T1000 (cell line): ENCODE measurements at regions not wholly inside any gene's neighbourhood (a gene's known extent, or its start where the extent isn't known, plus 50 kb on each side); places are given as distances from the start of the nearest gene placed in this dataset.

Source experiments
- DNase-seq: peaks from one replicate; lab custom pipeline; 2025; ENCODE audit warnings: mixed read lengths; lab: John Stamatoyannopoulos, UW

DNA sequence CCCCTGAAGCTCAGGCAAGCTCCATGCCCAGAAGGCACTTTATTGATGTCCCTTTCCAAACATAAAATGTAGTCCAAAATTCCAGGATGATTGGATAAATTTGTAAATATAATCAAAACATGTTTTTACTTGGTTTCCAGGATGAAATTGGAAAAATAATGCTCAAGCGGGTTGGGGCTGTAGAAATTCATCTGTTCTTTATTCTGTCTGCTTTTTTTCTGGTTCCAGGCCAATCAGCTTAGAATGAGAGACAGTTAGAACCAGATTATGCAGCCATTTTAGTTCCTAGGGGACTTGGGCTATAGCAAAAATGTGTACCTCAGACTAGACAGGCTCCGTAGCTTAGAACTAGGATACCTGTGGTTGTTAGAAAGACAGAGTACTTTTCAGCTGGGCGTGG, 450.8 kb downstream of the MCTP2 start:
- DNase-seq = no peak

DNA sequence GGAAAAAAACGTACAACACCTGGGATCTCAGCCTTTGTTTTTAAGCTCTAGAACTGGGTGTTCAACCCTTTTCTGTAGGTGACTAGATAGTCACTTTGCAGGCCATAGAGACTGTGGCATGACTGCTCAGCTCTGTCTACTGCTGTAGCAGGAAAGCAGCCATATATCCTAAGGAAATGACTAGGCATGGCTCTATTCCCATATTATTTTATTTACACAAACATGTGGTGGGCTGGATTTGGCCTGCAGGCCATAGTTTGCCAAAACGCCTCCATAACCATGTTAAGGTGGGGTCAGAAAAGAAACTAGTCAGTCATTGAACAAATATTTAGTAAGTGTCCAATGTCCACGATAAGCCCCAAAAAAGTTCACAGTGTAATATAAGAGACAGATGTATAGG, 452.5 kb downstream of the MCTP2 start:
- DNase-seq = no peak

DNA sequence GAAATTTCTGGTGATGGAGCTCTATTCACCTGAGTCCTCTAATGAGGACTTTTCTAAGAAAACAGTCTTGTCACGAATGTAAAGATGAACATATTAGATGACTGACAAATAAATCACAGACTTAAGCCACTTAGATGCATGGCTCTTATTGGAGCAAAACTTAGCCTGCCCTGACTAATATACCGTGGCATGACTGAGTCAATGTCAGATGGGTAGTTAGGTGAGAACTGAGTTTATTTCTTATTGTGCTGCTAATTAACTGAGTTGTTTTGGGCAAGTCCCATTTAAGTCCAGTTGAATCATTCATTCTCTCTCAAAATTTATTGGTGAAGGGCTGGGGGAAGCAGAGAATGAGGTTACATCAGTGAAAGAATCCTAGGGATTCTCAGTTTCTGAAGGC, 459.8 kb downstream of the MCTP2 start:
- no peak for DNase-seq

DNA sequence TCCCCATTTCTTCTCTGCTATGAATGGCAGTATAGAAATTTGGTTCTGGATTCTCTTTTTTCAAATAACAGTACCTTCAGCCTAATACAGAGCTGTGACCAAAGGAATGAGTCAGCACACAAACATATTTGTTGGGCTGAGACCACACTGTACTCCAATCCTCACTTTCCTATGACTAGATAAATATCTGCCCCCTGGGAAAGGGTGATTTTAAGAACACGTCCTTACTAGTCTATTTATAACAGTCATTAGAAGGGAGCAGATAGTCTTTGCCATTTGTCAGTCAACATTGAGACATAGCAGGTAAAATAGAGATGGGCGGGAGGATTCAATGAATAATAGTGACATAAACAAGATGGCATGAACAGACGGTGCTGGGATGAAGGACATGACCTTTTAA, 461.3 kb downstream of the MCTP2 start:
- DNase-seq = no peak

DNA sequence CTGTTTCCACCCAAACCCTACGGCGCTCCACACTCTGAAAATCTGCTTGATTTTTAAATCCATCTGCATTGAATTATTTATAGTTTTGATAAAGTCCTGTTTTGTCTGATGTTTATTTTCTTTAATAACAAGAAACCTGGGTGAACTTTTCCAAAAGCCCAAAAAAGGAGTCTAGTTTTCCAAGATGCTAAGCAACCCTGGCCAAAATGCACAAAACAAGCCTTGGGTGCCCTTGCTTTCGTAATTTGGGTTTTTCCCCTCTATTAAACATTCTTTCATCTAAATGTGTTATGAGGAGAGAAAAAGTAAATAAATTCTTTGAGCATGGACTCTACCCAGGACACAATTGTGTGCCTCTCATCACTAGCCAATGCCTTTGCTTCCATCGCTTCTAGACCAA, 468.9 kb downstream of the MCTP2 start:
- no peak for DNase-seq

DNA sequence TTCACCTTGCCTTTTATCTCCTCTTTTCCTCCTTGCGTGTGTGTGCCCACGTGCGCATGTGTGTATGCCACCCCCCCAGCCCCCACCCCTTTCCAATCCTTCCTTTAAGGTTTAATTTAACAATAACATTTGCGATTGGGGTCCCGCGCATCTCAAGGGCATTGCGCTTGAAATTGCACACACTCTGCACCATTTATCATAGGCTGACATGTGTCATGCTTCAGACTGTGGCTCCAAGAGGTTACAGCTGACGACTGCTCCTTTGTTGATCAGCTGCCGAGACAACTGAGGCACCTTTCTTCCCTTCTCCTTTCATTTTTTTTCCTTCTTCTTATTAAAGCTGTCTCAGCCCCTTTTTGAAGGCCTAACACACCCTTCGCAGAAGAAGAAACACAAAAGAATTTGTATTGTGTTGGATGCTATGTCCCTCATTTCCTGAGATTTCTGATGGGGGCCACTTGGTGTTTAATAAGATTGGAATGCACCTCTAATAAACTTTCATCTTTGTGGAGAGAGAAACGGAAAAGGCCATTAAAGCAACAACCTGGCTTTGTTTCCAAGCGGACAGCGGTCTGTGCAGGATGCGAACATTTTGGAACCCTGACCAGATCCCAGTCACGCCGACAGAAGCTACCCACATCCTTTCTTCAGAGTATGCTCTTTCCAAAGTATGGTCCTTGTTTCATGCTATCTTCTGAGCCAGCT, 470.1 kb downstream of the MCTP2 start:
- no peak for DNase-seq

DNA sequence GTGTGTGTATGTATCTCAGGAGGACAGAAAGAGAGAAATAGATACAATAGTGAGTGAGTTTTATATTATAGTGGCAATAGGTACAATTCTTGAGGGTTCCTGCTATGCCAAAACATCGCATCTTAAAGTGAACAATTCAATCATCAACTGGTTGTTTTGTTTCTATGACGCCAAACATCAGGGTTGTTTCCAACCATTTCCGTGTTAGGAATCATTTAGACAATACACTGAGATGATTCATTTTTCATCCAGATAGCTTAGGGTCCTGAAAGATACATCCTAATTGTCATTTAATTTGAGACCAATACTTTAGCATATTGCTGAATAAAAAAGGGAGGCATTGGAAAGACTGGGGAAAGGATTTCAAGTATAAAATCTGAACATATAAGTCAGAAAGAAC, 472.2 kb downstream of the MCTP2 start:
- no peak for DNase-seq

DNA sequence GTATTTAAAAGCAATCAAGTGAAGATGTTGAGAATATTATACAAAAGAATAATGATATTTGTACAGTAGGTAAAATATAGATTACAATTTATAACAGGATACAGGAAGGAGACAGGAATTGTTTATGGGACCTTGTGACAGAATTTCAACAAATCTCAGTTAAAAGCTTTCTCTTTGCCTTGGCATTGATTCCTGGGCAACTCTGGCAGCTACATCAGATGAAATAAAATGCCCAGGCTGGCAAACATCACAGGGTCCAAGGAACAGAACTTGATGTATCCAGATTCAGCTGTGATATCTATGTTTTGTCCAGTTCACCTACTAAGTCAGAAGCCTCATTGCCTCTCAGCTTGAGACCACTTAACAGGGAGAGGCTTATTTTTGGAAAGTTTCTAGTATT, 473.1 kb downstream of the MCTP2 start:
- DNase-seq = no peak

DNA sequence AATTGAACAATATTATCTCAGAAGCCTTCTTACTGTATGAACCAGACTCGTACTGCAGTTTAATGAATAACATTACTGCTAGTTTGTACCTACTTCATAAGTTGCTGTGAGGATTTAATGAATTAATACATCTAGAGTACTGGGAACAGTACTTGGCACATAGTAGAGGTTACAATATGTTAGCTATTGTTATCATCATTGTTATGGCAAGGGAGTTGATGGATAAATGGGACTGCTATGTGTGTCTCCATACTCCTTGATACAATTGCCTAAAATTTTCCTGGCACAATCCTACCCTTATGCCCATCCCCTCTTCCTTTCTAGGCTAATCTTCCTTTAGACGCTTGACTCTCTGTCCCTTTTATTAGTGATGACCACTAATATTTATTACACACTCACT, 473.6 kb downstream of the MCTP2 start:
- no peak for DNase-seq

DNA sequence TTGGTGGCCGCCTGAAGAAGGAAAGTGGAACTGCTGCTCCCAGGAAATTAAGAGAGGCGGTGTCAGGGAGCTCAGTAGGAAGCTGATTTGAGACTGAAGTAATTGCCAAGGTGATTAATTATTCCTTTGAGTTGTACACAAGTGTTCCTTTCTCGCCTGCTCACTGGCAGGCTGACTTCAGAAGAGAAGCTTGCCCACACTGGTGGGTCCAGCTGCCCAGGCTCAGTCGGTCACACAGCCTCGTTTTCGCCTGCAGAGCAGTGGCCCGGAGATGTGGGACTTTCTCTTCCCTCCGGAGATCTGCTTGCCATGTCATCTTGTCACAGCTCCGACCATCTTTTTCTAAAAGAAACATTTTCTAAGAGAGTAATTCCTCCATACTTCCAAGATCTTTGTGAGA, 478.0 kb downstream of the MCTP2 start:
- no peak for DNase-seq

DNA sequence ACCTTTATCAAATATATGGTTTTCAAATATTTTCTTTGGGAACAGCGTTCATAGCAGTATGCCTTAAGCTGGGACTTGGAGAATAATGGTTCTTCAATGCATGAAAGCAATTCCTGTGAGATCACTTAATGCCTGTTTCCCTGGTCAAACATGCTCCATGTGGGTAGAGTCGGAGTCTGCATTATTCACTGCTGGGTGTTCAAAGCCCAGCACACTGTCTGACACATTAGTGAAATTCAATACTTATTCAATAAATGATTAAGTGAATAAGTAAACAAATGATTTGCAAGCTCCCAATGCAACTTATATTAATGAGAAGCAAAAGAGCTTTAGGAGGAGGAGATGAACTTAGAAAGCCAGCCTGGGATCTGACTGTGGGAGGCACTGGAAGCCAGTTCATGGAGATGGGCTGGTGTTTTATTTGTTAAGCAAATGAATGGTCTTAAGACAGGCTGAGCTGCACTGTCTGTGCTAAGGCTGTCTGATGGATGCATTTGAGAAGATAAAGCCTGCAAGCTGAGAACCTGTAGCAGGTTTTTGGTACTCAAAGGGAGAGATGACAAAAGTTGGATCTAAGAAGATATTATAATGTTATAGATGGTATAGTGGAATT, 490.8 kb downstream of the MCTP2 start:
- no peak for DNase-seq

DNA sequence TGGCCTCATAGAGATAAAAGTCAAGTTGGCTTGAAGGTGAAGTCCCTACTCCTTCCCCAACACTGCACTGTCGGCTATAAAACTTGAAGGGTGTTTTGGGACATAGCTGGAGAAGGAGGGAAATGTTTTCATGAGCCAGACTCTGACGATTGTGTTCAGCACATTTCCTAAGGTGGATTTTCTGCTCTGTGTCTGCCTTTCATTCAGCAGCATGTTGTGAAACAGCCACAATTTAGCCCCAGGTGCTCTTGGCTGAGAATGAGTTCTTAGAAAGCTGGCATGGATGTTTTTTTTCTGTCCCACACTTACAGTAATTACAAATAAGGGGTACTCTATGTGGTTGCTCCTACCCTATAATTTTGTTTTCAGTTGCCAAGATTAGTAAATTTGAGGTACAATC, 492.4 kb downstream of the MCTP2 start:
- no peak for DNase-seq

DNA sequence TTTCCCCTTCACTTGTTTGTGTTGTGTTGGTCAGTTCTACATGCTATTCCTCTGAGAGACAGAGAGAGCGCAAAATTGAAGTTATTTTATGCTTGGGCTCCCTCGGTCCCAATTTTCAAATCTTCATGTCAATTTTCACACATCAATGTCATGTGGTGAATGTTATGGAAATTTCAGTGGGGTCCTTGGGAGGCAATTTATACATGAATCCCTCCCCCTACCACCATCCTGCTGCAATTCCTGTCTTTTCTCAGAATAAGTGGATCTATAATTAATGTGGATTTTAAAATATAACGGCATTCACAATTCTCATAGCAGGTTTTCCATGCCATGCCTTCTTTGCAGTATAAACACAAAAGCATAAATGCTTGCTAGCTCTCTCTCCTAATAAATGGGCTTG, 499.9 kb downstream of the MCTP2 start:
- no peak for DNase-seq

DNA sequence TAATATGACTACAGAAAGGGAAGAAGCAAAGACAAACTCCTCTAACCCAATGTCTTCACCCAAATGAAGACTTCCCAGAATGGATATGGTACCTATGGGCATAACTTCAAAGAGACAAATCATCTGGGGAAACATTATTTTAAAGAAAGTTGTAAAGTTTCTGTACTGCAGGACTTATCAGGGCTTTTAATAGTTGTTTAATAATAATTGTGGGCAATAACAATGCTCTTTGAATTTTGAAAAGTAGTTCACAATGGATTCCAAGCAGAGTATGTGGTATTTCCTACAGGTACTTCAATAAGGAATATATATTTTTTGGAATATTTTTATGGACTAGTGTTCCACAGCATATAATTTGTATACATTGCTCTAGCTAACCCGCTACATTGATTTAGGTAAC, 503.1 kb downstream of the MCTP2 start:
- DNase-seq = no peak

DNA sequence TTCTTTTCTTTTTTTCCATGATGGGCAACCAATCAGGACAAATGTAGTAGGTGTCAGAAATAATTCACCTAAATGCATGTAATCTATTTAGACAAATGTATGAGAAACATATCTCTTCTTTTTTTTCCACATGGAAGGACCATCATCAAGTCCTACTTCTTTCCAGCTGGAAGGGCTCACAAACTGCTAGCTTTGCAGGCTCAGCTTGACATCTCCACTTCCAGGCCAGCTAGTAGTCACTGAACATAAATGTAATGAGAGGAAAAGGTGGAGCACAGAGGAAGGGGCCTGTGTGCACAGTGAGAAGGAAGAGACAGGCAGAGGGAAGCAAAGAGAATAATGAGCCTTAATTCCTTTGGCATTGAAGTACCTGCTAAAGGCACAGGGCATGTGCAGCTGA, 504.9 kb downstream of the MCTP2 start:
- DNase-seq = no peak

DNA sequence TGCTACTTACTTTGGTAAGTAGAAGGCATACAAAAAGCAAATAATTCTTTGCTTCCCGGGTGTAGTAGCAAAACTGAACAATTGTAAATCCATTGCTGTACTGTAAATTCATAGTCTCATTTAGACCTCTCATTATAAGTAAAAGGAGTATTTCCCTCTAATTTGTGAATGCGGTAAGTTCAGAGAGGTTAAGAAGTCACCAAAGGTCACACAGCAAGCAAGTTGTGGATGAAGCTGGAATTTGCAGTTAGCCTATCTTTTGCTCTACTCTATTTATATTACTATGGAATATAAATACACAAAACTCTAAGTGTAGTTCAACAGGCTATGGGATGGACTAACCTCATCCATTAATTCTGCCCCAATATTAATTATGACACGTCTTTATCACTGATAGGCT, 508.3 kb downstream of the MCTP2 start:
- no peak for DNase-seq

DNA sequence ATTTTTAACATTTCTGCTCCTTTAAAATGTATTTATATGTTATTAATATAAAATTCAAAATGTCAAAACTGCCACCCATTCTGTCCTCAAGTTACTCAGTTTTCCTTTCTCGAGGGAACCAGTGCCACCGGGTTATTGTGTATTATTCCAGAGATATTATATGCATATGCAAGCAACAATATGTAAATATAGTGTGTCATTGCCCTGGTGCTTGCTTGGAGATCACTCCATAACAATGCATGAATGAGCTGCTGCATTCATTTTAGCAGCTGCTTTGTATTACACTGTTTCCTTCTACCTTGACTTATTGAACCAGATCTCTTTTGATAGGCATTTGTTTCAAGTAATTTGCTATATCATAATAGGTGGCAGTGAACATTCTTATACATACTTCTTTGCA, 509.1 kb downstream of the MCTP2 start:
- no peak for DNase-seq

DNA sequence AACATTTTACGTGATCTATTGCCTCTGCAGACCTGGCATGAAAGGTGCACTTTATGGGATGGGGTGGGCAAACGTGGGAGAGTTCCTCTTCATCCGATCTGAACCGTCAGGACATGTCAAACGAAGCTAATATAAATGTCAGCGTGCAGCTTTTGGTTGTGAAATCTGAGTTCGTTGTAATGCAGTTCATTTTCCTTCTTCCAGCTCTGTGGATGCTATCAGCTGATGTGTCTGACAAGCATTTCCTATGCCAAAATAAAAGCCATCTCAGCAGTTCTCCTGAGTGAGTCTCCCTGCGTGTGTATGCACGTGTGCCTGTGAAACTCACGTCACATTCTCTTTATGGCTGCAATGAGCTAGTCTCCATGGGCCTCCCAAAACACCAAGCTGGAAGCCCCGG, 512.3 kb downstream of the MCTP2 start:
- DNase-seq = no peak

DNA sequence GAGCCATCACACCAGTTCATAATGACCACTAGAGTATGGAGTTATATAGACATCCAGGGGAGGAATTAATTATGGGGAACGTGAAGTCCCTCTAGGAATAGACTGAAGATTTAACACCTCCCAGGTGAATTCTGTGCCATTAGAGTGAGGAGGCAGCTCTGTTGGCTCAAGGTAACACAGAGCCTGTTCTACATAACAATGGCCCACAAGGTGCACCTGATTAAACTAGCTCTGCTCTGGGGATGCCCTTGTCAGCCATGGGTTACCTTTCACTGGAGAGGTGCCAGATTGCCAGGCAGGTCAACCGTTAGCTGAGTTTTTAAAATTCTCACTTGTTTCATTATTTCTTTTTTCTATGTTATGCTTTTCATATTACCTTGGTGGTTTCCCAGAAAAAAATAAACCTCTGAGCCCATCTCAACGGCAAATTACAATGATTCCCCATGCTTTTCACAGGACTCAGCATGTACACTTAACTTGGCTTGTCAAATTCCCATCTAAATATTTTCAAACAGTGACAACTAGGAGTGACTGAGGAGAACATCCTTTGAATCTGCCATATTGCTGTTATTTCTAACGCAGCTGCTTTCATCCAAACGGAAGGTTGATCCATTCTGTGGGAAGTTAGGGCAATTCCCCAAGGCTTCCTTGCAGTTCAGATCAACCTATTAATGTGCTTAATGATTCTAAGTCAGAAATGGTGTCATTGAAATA, 512.9 kb downstream of the MCTP2 start:
- DNase-seq = no peak

DNA sequence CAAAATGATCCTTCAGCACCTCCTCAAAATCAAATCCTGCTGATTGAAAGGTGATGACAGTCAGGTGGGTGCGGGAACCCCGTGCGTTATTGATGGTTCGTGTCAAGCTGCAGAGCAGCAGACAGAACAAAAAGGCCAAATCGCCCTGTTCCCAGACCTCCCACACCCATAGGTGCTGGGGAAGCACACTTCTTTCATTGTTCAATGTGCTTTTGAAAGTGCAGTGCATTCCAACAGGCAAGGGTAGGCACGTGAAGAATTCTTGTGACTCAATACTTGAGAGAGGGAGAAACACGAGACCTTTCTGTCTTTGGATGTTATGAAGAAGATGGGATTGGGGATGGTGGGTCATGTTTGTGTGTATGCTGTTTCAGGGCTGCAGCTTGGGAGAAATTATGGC, 514.0 kb downstream of the MCTP2 start:
- no peak for DNase-seq

DNA sequence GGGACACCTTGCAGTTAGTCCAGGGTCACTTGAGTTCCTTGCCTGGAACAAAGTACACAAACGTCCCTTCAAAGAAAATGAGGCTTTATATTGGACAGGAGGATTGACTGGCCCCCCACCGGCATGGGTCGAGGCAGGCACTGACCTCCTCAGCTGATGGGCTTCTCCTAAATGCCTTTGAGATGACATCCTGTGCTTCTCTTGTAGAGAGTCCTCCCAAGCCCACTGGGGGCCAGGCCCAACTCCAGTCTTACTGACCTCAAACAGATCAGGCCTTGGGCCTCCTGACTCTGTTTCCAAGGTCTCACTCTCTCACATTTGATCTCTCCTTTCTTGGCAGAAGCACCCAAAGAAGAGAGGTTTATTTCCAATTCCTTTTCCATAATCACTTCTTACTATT, 516.1 kb downstream of the MCTP2 start:
- no peak for DNase-seq

DNA sequence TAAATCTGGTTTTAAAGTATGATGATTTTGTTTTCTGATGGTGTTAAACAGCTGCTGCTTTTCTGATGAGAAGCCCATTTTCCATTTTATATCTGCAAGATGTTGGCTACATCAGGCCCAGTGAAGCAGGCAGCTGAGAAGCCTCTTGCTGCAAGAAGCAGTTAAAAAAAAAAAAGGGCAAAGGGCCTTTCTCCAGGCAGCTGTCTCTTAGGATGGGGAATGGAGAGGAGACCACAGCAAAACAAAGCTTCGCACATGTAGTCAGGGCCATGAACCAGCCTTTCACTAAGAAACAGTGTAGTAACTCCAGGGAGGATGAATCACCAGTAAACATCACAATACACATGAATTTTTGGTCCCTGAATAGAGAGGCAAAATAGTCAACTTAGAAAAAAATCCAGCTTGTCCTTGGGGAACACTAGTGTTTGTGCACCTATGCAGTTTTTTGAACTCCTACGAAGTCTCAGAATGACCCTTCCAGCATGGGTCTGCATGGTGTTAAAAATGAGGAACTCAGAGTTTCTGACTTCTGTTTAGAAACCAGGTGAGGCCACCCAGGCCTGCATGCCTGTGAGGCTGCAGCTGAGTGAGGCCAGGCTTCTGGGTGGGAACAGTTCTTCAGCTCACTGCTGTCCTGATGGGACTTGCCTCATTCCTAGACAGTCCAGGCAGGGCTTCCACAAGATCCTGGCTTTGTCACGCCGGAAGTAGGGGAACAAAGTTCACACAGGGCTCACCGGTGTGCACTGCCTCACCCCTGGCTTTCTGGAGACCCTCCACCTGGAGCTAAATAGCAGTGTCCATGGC, 518.7 kb downstream of the MCTP2 start:
- DNase-seq = no peak

DNA sequence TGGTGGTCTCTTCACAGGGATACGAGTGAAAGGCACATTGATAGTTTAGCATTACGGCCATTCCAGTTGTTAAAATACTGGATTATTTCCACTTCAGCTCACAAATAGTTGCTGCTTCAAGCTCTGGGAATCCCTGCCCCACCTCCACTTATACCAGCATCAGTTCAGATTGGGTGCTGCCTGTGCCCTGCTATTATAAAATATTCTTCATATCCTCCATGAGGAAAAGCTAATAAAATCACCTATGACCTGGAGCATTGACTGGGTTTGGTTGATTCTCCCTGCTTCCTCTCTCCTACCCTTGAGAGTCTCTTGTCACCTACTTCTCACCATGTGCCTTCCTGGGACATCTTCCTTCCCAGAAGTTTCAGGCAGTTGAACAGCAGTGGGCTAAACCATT, 529.0 kb downstream of the MCTP2 start:
- DNase-seq = no peak
